GM21825 (cell line): ENCODE measurements at regions not wholly inside any gene's neighbourhood (a gene's known extent, or its start where the extent isn't known, plus 50 kb on each side); places are given as distances from the start of the nearest gene placed in this dataset.
"Not testable (repeated sequence)": the region's sequence is repeated elsewhere in the genome, so short reads cannot be mapped to it uniquely, and the experiment has no call there.

ENCODE experiments used
- ATAC-seq: cut with Tn5 transposase; IDR thresholded peaks from one replicate; pipeline ENCODE4 v1.9.1; 2021; ENCODE audit warnings: mild to moderate bottlenecking, moderate library complexity; ENCODE audit not compliant: unreplicated experiment

- no peak for ATAC-seq
Measured at GRCh38 chr1:9441451-9442133, 97.7 kb upstream of the SLC25A33 start.

- ATAC-seq, result no peak
Measured at GRCh38 chr1:9442278-9442846, 96.9 kb upstream of the SLC25A33 start.

DNA sequence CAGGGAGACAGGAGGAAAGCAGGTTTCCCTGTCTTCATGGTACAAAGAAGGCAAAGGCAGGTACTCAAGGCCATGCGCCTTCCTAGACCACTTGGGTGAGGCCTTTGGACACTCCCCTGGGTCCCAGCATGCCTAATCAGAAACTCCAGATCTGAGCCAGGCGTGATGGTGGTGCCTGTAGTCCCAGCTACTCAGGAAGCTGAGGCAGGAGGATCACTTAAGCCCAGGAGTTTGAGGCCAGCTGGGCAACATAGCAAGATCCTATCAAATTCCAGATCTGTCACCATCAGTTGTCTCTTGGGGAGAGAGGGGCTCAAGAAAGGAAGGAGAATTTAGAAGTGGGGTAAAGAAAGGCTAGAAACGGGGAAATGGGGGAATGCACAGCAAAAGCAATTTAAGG, 96.3 kb upstream of the SLC25A33 start:
- no peak for ATAC-seq

DNA sequence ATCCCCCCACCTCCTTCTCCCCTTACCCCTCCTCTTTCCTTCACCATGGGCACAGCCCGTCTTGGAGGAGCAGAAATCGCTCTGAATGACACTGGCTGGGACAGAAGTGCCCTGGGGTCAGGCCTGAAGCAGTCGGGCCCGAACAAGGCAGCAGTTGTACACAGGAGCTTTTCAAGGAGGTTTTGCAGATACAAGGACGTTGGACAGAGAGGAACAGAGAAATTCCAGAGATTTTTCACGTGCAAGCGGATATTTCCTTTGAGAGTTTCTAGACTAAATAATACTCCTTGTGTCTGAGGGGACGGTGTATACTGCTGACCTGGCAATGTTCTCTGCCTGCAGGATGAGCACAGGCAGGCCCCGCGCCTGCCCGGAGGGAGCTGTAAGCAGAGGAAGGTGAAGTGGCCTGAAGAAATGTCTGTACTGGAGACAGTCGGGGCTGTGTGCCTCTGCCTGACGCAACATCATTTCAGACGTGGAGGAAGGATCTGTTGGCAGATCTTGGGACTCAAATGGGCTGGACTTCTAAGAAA, 95.3 kb upstream of the SLC25A33 start:
- ATAC-seq, result no peak

DNA sequence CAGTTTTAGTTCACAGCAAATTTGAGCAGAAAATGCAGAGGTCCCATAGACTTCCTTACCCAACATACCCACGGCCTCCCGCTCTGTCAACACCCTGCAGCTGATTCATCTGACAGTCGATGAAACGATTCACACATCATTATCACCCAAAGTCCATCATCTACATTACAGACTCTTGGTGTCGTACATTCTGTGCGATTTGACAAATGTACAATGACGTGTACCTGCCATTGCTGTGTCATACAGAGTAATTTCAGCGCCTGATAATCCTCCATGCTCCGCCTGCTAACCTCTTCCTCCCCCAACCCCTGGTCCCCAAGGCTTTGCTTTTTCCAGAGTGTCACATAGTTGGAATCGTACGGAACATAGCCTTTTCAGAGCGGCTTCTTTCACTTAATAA, 94.7 kb upstream of the SLC25A33 start:
- ATAC-seq, result no peak

DNA sequence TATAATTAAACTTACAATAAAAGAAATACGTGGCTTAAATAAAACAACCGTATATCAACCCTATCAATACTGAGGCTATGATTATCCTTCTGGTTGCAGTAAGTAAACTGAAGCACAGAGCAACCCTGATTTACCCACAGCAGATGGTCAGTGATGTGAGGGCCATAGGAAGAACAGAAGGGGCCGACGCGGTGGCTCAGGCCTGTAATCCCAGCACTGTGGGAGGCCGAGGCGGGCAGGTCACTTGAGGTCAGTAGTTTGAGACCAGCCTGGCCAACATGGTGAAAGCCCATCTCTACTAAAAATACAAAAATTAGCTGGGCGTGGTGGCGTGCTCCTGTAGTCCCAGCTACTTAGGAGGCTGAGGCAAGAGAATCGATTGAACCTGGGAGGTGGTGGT, 94.2 kb upstream of the SLC25A33 start:
- ATAC-seq, result not testable (repeated sequence)

DNA sequence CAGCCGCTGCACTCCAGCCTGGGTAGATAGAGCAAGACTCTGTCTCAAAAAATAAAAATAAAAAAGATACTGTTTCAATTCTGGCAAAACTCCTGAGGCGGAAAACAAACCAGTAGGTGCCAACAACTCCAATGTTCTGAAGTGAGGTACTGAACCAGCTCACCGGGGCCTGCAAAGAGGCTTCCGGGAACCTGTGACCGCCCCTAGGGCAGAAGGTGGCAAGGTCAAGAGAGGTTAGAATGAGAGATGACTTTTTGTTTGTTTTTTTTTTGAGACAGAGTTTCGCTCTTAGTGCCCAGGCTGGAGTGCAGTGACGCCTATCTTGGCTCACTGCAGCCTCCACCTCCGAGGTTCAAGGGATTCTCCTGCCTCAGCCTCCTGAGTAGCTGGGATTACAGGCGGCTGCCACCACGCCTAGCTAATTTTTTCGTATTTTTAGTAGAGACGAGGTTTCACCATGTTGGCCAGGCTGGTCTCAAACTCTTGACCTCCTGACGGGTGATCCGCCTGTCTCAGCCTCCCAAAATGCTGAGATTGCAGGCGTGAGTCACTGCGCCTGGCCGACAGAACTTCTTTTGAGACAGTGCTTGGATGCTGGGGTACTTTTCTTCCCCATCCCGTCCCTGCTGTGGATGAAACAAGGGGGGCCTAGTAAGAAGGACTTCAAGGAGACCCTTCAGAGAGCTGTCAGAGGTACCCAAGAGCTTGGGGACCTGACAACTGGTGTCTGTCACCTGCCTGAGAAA, 91.9 kb upstream of the SLC25A33 start:
- no peak for ATAC-seq

GRCh38 chr1:9448132-9449109, 90.8 kb upstream of the SLC25A33 start:
- no peak for ATAC-seq

DNA sequence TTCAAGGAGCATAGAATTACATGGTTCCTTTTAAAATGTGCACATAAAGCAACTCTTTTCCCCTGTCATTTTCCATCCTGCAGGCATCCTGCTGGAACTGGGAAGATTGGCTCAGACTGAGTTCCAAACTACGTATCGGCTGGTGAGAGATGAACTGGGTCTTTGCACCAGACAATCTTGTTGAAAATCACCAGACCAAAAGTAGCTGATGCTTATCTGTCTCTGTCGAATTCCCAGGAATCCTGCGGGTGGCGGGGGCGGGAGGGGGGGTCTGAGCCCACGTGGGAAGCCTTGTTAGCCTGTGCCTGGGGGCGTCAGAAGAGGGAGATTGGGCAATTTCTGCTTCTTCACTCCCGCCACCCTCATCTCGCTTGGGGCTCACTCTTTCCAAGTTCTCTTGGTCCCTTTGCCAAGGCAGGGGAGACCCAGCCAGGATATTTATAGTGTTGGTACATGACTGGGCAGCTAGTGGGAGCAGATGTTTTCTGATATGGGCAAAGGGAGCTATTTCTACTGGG, 90.1 kb upstream of the SLC25A33 start:
- ATAC-seq, result no peak

DNA sequence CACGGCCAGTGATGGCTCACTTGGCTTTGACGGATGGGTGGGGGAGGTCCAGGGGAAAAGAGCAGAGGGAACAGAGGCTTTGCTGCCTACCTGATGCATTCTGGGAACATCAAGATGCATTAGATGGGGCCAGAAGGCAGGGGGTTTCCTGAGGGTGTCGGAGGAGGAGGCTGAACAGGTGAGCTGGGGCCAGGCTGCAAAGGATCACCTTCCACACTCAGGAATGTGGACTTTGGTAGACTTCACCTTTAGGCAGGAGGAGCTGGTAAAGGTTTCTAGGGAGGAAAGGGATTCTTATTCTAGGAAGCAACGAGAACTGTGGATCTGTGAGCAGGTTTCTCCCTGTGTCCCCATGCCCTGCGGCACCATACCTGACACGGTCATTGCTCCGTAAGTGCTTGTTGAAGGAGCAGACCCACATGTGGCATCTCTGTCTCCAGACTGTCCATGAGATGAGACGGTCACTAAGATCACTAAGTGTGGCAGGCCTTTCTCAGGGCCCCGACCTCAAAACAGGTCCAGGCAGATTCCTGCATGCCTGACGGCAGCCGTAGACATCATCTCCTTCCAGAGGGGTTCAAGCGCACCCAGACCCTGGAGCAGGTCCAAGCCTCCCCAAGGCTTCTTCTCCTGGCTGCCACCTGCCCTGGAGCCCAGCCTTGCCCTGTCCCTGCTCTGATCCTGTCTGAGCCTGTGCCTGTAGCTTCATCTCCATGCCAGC, 89.1 kb upstream of the SLC25A33 start:
- ATAC-seq, result no peak

GRCh38 chr1:9451081-9451480, 88.2 kb upstream of the SLC25A33 start:
- ATAC-seq, result no peak

GRCh38 chr1:9452516-9453140, 86.6 kb upstream of the SLC25A33 start:
- ATAC-seq, result no peak

DNA sequence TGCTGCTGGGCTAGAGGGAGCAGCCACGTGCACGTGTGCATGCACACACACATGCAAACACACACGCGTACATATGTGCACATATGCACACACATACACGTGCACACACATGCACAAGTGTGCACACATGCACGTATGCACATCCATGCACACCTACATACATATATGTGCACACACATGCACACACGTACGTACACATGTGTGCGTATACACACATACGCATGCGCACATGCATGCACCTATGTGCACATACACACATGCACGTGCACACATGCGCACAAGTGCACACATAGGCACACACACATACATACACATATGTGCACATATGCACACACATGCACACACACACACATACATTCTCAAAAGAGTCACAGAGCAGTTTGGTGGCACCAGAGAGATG, 85.9 kb upstream of the SLC25A33 start:
- no peak for ATAC-seq

GRCh38 chr1:9453779-9454418, 85.4 kb upstream of the SLC25A33 start:
- ATAC-seq, result no peak

- ATAC-seq, result no peak
Measured at GRCh38 chr1:9454494-9455066, 84.7 kb upstream of the SLC25A33 start.

DNA sequence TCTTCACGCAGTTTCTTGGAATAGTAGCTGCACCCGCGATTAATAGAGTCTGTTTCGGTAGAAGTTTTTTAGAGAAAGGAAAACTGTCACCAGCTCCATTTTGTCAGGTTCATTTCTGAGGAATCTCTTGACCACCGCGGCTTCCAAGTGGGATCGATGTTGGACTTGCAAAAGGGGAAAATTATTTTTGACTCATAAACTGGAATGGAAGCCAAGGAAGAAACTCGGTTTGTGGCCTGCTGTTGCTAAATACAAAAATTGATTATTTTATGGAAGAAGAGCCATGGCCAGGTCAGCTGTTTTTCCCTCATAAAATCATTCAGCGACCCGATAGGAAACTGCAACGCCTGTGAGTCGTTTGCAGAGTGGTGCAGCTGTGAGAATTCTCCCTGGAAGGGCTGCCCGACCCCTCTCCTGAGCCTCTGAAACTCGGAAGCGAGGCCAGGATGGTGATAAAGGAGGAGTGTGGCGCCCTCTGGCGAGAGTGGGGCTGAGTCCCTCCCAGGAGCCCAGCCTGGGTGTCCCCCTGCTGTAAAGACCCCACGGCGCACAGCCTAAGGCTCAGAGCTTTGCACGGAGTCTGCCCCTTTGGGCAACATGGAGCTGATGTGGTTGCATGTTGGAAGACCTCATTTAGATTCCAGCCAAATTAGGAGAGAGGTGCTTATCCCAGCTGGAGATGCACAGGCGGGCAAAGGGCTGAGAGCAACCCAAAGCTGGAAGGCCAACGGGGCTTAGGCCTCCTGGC, 83.6 kb upstream of the SLC25A33 start:
- no peak for ATAC-seq

DNA sequence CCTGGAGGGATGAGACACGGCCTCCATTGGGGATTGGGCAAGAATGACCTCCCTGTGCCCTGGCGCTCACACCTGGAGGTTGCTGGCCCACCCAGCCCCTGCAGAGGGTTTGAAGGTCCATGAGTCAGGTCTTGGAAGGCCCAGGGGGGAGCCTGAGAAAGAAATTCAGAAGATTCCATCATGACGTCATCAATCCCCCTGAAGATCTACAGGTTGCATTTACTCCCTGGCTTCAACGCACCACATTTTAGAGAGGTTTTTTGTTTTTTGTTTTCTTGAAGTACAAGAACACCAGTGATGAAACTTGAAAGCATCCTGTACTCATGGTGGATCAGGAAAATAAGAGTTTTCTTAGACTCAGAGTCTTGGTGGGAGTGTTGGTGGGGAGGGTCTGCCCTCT, 82.4 kb upstream of the SLC25A33 start:
- no peak for ATAC-seq

DNA sequence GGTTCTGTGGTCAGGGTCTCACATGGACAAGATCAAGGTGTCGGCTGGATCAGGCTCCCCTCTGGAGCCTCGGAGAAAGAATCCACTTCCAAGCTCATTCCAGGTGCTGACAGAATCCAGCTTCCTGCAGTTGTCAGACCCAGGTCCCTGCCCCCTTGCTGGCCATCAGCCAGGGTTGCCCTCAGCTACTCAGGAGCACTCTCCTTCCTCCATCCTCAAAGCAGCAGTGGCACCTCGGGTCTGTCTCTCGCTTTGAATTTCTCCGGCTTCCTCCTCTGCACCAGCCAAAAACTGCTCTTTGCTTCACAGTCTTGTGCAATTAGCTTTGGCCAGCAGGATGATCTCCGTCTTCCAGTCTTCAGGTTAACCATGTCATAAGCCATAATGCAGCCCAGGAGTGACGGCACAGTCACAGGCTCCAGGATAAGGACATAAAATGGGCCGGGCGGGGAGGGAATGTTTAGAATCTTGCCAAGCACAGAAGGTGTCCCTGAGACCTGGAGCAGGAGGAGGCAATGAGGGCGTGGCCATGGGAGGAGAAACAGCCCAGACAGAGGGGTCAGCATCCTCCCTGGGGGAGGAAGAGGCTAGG, 79.4 kb upstream of the SLC25A33 start:
- ATAC-seq, result no peak
